Esophagus squamous epithelium (tissue), 4 donors: ENCODE measurements at regions not wholly inside any gene's neighbourhood (a gene's known extent, or its start where the extent isn't known, plus 50 kb on each side); places are given as distances from the start of the nearest gene placed in this dataset.

Experiments
- CTCF ChIP-seq, 6 experiments: fragments of 450-650 bp in 4 of 6; fragments of 200-600 bp in 2 of 6; sonication (generic) in 2 of 6; IDR thresholded peaks; one replicate each; pipeline ENCODE4 v1.5.1; 2016 to 2019; ENCODE audit warnings: antibody characterized with exemption in 6 of 6, mild to moderate bottlenecking in 4 of 6, moderate library complexity in 4 of 6
- POLR2A ChIP-seq, 4 donors: fragments of 450-650 bp; IDR thresholded peaks; one replicate each; pipeline ENCODE4 v1.6.1; 2017; ENCODE audit warnings: antibody characterized with exemption in 4 of 4, mild to moderate bottlenecking in 4 of 4, moderate library complexity in 3 of 4

GRCh38 chr18:71887509-71887908 is 656.6 kb downstream of the CBLN2 start:
- TF ChIP-seq POLR2A (IDR thresholded peaks at IDR 0.05), result no peak
- TF ChIP-seq CTCF (IDR thresholded peaks at IDR 0.05), result no peak
